ENCODE measurements at regions not wholly inside any gene's neighbourhood (a gene's known extent, or its start where the extent isn't known, plus 50 kb on each side); places are given as distances from the start of the nearest gene placed in this dataset.

- TF ChIP-seq POU2F2 (IDR thresholded peaks at IDR 0.05; ENCODE audit: low read depth, low read length) (no peak), POLR2AphosphoS5 (IDR thresholded peaks at IDR 0.05; ENCODE audit: low read depth, low read length) (no peak), TAF1 (IDR thresholded peaks at IDR 0.05; ENCODE audit: low read depth, low read length) (no peak), POLR2A (IDR thresholded peaks at IDR 0.05; ENCODE audit: low read depth, low read length) (no peak), SPI1 (IDR thresholded peaks at IDR 0.05; ENCODE audit: low read depth, low read length) (no peak), PAX5 (IDR thresholded peaks at IDR 0.05; ENCODE audit: insufficient read depth, low read length, severe bottlenecking) (no peak)
- DNase-seq (ENCODE audit: insufficient read length, low spot score) (no peak), FAIRE-seq (no peak)
Observed at GRCh38 chr18:55783921-55784320, 195.9 kb upstream of the TCF4 start.

- no peak for DNase-seq (ENCODE audit: insufficient read length, low spot score)
- TF ChIP-seq TAF1 (IDR thresholded peaks at IDR 0.05; ENCODE audit: low read depth, low read length), result no peak
- TF ChIP-seq SPI1 (IDR thresholded peaks at IDR 0.05; ENCODE audit: low read depth, low read length), result no peak
- TF ChIP-seq POU2F2 (IDR thresholded peaks at IDR 0.05; ENCODE audit: low read depth, low read length), result no peak
- TF ChIP-seq PAX5 (IDR thresholded peaks at IDR 0.05; ENCODE audit: insufficient read depth, low read length, severe bottlenecking), result no peak
- FAIRE-seq, result no peak
Observed at GRCh38 chr18:55781481-55781957, 193.5 kb upstream of the TCF4 start.

- peak; percentile 5 for FAIRE-seq
Observed at GRCh38 chr18:55780586-55781071, 192.6 kb upstream of the TCF4 start.

GRCh38 chr18:55779691-55780585, 191.9 kb upstream of the TCF4 start:
- peak; percentile 26 for FAIRE-seq
- peak; percentile 30 for DNase-seq (ENCODE audit: insufficient read length, low spot score)
- TF ChIP-seq PAX5 (IDR thresholded peaks at IDR 0.05; ENCODE audit: insufficient read depth, low read length, severe bottlenecking), result no peak
- no peak for TF ChIP-seq SPI1 (IDR thresholded peaks at IDR 0.05; ENCODE audit: low read depth, low read length)
- no peak for TF ChIP-seq POU2F2 (IDR thresholded peaks at IDR 0.05; ENCODE audit: low read depth, low read length)

More at GRCh38 chr18:55780586-55781071, 192.6 kb upstream of the TCF4 start:
- TF ChIP-seq POLR2A (IDR thresholded peaks at IDR 0.05; ENCODE audit: low read depth, low read length), result no peak
- no peak for TF ChIP-seq POLR2AphosphoS5 (IDR thresholded peaks at IDR 0.05; ENCODE audit: low read depth, low read length)
- TF ChIP-seq POU2F2 (IDR thresholded peaks at IDR 0.05; ENCODE audit: low read depth, low read length), result no peak
- TF ChIP-seq PAX5 (IDR thresholded peaks at IDR 0.05; ENCODE audit: insufficient read depth, low read length, severe bottlenecking), result no peak
- no peak for TF ChIP-seq TAF1 (IDR thresholded peaks at IDR 0.05; ENCODE audit: low read depth, low read length)
- TF ChIP-seq SPI1 (IDR thresholded peaks at IDR 0.05; ENCODE audit: low read depth, low read length), result no peak
- no peak for DNase-seq (ENCODE audit: insufficient read length, low spot score)

GRCh38 chr18:55778788-55779690, 191.0 kb upstream of the TCF4 start:
- DNase-seq (ENCODE audit: insufficient read length, low spot score), result no peak
- TF ChIP-seq POU2F2 (IDR thresholded peaks at IDR 0.05; ENCODE audit: low read depth, low read length) (peak; percentile 99), POLR2A (IDR thresholded peaks at IDR 0.05; ENCODE audit: low read depth, low read length) (no peak), SPI1 (IDR thresholded peaks at IDR 0.05; ENCODE audit: low read depth, low read length) (peak; percentile 50)
- FAIRE-seq, result peak; percentile 74

- DNase-seq (ENCODE audit: insufficient read length, low spot score) (no peak), FAIRE-seq (no peak)
- TF ChIP-seq TAF1 (IDR thresholded peaks at IDR 0.05; ENCODE audit: low read depth, low read length) (no peak), POU2F2 (IDR thresholded peaks at IDR 0.05; ENCODE audit: low read depth, low read length) (no peak), POLR2AphosphoS5 (IDR thresholded peaks at IDR 0.05; ENCODE audit: low read depth, low read length) (no peak), POLR2A (IDR thresholded peaks at IDR 0.05; ENCODE audit: low read depth, low read length) (no peak), SPI1 (IDR thresholded peaks at IDR 0.05; ENCODE audit: low read depth, low read length) (no peak), PAX5 (IDR thresholded peaks at IDR 0.05; ENCODE audit: insufficient read depth, low read length, severe bottlenecking) (no peak)
Observed at GRCh38 chr18:55777666-55778304, 189.8 kb upstream of the TCF4 start.

GRCh38 chr18:55775972-55776371, 188.0 kb upstream of the TCF4 start:
- no peak for FAIRE-seq

GRCh38 chr18:55774505-55774904, 186.5 kb upstream of the TCF4 start:
- DNase-seq (ENCODE audit: insufficient read length, low spot score) (no peak), FAIRE-seq (no peak)
- TF ChIP-seq SPI1 (IDR thresholded peaks at IDR 0.05; ENCODE audit: low read depth, low read length) (no peak), POU2F2 (IDR thresholded peaks at IDR 0.05; ENCODE audit: low read depth, low read length) (no peak), TAF1 (IDR thresholded peaks at IDR 0.05; ENCODE audit: low read depth, low read length) (no peak), POLR2AphosphoS5 (IDR thresholded peaks at IDR 0.05; ENCODE audit: low read depth, low read length) (no peak), PAX5 (IDR thresholded peaks at IDR 0.05; ENCODE audit: insufficient read depth, low read length, severe bottlenecking) (no peak), POLR2A (IDR thresholded peaks at IDR 0.05; ENCODE audit: low read depth, low read length) (no peak)

More at GRCh38 chr18:55775972-55776371, 188.0 kb upstream of the TCF4 start:
- TF ChIP-seq TAF1 (IDR thresholded peaks at IDR 0.05; ENCODE audit: low read depth, low read length), result no peak
- no peak for TF ChIP-seq SPI1 (IDR thresholded peaks at IDR 0.05; ENCODE audit: low read depth, low read length)
- TF ChIP-seq POLR2AphosphoS5 (IDR thresholded peaks at IDR 0.05; ENCODE audit: low read depth, low read length), result no peak
- TF ChIP-seq POLR2A (IDR thresholded peaks at IDR 0.05; ENCODE audit: low read depth, low read length), result no peak
- TF ChIP-seq POU2F2 (IDR thresholded peaks at IDR 0.05; ENCODE audit: low read depth, low read length), result no peak
- TF ChIP-seq PAX5 (IDR thresholded peaks at IDR 0.05; ENCODE audit: insufficient read depth, low read length, severe bottlenecking), result no peak
- no peak for DNase-seq (ENCODE audit: insufficient read length, low spot score)

- no peak for FAIRE-seq
- DNase-seq (ENCODE audit: insufficient read length, low spot score), result no peak
- TF ChIP-seq SPI1 (IDR thresholded peaks at IDR 0.05; ENCODE audit: low read depth, low read length) (no peak), POLR2AphosphoS5 (IDR thresholded peaks at IDR 0.05; ENCODE audit: low read depth, low read length) (no peak), POLR2A (IDR thresholded peaks at IDR 0.05; ENCODE audit: low read depth, low read length) (no peak), PAX5 (IDR thresholded peaks at IDR 0.05; ENCODE audit: insufficient read depth, low read length, severe bottlenecking) (no peak)
Observed at GRCh38 chr18:55768255-55768654, 180.3 kb upstream of the TCF4 start.

Data from GM12891 (cell line).